NCI-H1436 treated with DMSO at 0.1 percent for 48 hours (cell line): ENCODE measurements at regions not wholly inside any gene's neighbourhood (a gene's known extent, or its start where the extent isn't known, plus 50 kb on each side); places are given as distances from the start of the nearest gene placed in this dataset.
"Not testable (repeated sequence)": the region's sequence is repeated elsewhere in the genome, so short reads cannot be mapped to it uniquely, and the experiment has no call there.

Experiments used
- DNase-seq: peaks from one replicate; lab custom pipeline; 2025; lab: John Stamatoyannopoulos, UW

GRCh38 chr6:66264376-66264775 lies 557.4 kb upstream of the EYS start:
- DNase-seq, result no peak

GRCh38 chr6:66258731-66259487 lies 551.9 kb upstream of the EYS start:
- DNase-seq, result not testable (repeated sequence)

GRCh38 chr6:66245231-66245630 lies 538.2 kb upstream of the EYS start:
- no peak for DNase-seq

GRCh38 chr6:66238851-66239250 lies 531.8 kb upstream of the EYS start:
- no peak for DNase-seq

- DNase-seq, result no peak
These were observed 525.9 kb upstream of the EYS start for GRCh38 chr6:66232890-66233289.

- DNase-seq, result no peak
These were observed 523.6 kb upstream of the EYS start for GRCh38 chr6:66230591-66230990.

GRCh38 chr6:66226109-66226508 lies 519.1 kb upstream of the EYS start:
- no peak for DNase-seq

- no peak for DNase-seq
These were observed 503.9 kb upstream of the EYS start for GRCh38 chr6:66210964-66211363.

- no peak for DNase-seq
These were observed 493.4 kb upstream of the EYS start for GRCh38 chr6:66200390-66200789.

- DNase-seq, result no peak
These were observed 492.1 kb upstream of the EYS start for GRCh38 chr6:66199171-66199570.

GRCh38 chr6:66198062-66198624 lies 491.1 kb upstream of the EYS start:
- DNase-seq, result no peak

- no peak for DNase-seq
These were observed 483.8 kb upstream of the EYS start for GRCh38 chr6:66190858-66191257.

- no peak for DNase-seq
These were observed 482.9 kb upstream of the EYS start for GRCh38 chr6:66189915-66190314.

GRCh38 chr6:66186756-66187155 lies 479.7 kb upstream of the EYS start:
- no peak for DNase-seq

- no peak for DNase-seq
These were observed 477.1 kb upstream of the EYS start for GRCh38 chr6:66184091-66184490.

GRCh38 chr6:66179361-66179760 lies 472.3 kb upstream of the EYS start:
- DNase-seq, result no peak

- no peak for DNase-seq
These were observed 466.6 kb upstream of the EYS start for GRCh38 chr6:66173587-66173986.

GRCh38 chr6:66166713-66167112 lies 459.7 kb upstream of the EYS start:
- DNase-seq, result not testable (repeated sequence)

- no peak for DNase-seq
These were observed 454.6 kb upstream of the EYS start for GRCh38 chr6:66161546-66162108.

GRCh38 chr6:66159937-66160336 lies 452.9 kb upstream of the EYS start:
- no peak for DNase-seq

- no peak for DNase-seq
These were observed 446.2 kb upstream of the EYS start for GRCh38 chr6:66153247-66153646.

GRCh38 chr6:66149132-66149531 lies 442.1 kb upstream of the EYS start:
- no peak for DNase-seq

- no peak for DNase-seq
These were observed 438.8 kb upstream of the EYS start for GRCh38 chr6:66145867-66146266.

- DNase-seq, result no peak
These were observed 427.0 kb upstream of the EYS start for GRCh38 chr6:66134021-66134420.
